HG02642 (cell line): ENCODE measurements at regions not wholly inside any gene's neighbourhood (a gene's known extent, or its start where the extent isn't known, plus 50 kb on each side); places are given as distances from the start of the nearest gene placed in this dataset.

Experiments used
- ATAC-seq: cut with Tn5 transposase; IDR thresholded peaks from one replicate; pipeline ENCODE4 v1.9.1; 2021; ENCODE audit warnings: mild to moderate bottlenecking; ENCODE audit not compliant: unreplicated experiment, poor library complexity

DNA sequence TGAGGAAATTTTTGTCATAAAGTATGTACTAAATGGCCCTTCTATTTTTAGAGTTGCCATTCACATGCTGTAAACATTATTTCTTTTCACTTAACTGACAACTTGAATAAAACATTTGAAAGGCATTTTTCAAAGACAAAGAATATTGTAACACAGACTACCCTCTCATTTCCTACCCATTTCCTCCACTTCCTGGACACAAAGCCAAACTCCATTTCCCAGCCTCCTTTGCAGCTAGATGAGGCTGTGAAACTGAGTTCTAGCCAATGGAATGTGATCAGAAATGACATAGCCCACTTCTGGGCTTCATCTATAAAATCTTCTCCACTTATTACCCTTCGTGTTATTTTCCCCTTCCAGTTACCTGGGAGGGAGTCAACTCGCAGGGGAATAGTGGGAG, 288.9 kb upstream of the DPH6 start:
- no peak for ATAC-seq

DNA sequence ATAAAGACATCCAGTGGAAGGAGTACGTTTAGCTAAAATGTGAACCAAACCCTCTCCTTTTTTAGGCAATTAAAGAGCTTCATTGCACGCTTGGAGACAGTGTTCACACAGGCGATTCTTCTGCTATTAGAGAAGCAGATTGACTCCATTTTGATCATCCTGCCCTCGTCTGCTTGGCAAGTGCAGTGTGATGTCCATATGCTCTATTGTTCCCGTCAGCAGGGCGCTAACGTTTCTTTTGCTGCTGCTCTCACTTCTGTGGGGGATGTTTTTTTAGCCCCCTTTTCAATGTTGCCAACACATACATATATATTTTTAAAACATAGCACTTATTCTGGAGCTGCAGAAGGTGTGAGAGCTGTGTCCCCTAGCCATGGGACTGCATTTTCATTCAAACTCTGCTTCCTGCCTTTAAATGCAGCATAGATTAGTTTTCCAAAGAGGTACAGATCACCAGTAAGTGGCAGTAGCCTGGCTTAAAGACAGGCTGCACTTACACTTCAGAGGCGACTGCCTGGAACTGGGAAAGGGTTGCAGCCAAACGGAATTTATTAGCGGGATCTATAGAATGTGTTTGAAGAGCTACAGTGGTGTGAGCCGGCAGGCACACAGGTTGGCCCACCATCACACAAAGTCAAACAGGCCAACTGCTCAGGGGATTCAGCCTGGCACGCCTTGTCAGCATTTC, 292.6 kb upstream of the DPH6 start:
- ATAC-seq, result no peak

DNA sequence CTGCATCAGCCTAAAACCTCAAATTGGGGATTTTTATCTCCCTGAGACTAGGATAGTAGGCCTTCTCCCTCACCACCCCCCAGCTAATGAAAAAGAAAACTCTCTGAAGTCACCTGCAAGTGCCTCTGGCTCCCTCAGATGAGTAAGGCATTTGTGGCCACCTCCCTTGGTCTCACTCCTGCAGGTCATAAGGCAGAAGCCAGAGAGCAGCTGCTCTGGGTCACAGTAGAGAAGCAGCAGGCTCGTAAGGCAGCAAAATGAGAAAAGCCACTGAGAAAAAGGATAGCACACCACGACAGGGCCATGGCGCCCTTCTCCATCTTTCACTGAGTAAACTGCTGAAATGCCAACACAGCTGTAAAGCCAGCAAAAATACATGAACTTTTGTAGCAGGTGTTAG, 296.7 kb upstream of the DPH6 start:
- ATAC-seq, result no peak

DNA sequence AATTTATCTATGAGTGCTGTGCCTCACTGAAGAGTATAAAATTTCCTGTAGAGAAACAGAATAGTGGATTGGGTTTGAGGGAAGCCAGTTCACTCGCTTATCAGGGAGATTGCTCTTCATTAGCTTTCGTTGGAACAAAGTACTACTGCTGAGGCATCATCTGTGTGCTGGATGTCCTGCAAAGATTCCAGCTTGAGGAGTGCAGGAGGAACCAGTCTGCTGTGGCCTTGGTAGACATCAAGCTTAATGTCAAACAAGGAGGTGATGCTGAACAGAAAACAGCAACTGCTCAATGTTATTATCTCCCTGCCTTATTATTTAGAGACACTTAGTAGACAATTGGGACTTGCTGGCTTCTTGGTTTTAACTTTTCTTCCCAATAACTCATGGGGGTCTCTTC, 297.5 kb upstream of the DPH6 start:
- no peak for ATAC-seq

DNA sequence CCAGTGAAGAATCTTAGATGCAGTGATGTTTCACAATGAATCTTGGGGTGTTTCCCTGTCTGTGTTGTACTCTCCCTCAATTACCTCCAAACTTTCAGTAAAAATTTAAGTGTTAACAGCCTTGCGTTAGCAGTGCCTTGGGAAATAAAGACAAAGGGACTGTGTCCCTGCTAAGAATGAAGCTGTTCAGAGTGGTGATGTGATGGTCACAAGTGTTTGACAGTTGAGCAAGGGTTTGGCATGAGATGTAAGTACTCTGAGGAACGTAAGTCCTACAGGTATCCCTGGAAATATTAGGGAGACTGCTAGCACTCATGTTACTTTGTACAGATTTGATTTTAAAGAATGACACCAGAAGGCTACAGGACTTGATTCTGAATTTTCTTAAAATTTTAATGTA, 304.3 kb upstream of the DPH6 start:
- no peak for ATAC-seq

DNA sequence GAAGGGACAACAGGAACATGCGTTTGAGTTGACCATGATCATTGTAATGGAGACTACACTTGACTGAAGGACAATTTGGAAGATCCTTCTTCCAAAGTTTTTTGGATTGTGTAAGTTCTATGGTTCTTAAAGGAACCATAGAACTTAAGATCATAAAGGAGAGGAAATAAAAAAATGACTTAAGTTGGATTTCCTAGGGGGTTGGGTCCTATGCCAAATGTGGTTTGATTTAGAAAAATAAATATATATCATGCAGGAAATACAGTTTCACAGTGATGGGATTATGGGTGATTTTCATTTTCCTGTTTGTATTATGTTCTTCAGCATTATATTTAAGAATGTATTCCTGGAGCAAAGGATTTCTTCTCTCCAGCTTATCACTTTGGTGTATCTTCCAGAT, 305.5 kb upstream of the DPH6 start:
- no peak for ATAC-seq

DNA sequence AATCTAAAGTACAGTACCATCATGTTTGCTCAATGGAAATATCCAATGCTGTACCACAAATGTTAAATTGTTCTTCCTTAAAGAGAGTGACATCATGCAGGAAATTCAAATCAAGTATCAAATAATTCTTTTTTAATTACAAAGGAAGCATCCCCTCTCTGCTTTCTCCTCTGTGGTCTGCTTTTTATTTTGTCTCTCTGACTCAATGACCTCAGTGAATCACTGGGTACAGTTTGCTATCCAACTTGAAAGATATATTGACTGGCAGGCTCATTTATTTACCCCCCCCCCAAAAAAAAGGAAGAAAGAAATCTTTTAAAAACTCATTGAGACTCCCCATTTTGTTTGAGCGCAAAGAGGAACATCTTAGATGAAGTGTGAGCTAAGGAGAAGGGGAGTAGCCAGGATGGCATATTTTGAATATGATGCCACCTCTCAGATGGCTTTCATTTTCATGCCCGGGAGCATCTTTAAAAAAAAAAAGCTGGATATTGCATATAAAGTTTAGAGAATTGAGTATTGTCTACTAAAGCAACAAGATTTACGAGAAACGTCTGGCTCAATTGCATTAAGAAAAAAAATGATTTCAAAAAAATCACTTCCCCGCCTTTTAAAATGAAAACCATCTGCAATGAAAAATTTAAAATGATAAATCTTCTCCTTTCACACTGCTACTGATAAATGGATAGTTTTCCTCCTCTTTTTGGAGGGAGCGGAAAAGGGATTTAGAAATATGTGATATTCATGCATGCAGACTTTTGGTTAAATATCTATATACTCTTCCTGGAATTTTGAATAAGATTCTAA, 307.1 kb upstream of the DPH6 start:
- ATAC-seq, result no peak

DNA sequence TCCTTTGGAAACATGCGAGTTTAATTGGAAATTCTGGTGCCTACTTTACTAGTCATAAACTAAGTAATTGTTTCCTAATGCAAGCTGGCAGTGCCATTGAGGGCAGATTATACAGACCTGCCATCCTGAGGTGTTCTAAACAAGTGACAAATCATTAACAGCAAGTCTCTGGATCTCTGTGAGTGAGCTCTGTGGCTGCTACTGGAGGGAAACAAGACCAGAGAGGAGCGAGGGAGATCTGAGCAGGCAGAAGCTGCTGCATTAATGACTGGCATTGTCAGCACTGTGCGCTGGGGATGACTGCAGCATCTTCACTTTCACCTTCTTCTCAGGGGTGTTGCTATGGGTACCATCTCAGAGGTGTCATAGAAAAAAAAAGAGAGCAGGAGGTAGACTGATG, 308.4 kb upstream of the DPH6 start:
- no peak for ATAC-seq

DNA sequence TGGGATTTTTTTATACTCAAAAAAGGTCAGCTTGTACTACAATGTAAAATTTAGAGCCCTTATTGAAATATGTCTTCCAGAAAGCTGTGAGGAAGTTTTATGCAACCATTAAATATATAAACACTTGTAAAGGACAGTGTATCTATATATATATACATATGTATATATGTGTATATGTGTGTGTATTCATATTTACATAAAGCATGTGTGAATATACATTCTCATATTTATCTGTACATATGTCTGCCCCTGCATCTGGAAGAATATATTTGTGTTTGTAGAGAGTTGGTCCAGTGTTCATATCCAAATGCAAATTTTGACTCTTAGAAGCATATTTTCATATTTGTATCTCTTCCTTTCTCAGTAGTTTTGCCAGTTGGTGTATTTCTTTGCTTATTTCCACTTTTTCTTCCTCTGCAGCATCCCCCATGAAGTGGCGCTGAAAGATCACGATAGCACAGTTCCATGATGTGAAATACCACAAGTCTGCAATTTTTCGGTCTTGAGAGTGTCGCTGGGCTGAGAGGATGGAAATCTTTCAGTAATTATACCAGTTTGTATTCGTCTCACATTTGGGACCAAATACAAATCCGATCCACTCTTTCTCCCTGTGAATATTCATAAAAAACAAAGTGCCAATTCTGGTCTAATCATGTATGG, 311.7 kb upstream of the DPH6 start:
- ATAC-seq, result no peak

DNA sequence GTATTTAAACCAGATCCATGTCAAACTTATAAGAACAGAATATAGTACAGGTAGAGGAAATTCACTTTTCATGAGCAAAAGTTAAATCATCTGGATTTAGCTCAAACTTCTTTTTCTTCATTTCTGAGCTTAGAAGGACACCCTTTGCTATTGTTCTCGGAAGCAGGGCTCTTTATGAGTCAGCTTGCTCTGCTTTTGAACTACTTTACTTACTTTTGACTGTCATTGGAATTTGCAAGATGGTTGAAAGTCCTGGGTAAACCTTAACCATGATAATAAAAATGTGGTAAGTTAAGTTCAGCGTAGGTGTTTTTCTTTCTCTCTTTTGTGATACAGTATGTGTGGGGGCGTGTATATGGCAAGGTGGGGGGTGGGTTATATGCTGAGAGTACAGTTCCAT, 312.7 kb upstream of the DPH6 start:
- ATAC-seq, result no peak

DNA sequence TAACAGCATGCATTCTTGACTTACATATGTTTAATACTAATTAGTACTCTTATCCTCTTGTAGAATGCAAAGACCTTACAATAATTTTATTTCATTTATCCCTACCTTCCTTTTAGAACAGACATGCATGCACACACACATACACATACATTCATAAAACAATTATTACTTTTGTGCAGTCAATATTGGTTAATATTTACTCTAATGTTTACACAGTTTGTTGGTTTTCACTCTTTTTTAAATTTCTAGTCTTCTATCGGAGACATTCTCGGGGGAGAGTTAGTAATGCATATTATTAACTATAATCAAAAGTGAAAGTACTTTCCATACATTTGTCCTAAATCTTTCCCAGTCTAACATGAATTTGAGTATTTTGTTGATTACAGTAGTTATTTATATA, 317.7 kb upstream of the DPH6 start:
- no peak for ATAC-seq

DNA sequence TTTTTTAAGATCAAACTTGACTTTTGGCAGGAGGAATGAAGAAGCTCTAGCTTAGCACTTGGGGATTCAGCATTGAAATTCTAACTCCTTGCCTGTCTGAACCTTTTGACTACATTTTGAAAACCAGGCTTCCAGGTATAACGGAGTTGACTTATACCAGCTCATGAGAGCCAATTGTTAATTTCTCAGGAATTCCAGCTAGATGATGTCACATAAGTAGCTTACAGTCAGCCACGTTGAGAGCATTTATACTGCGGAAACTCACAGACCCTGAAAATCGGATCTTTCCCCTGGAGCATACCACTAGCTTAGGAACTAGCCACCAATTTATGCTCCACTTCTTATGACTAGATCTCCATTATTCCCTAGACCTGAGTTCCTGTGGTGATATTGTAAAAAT, 321.4 kb upstream of the DPH6 start:
- no peak for ATAC-seq

DNA sequence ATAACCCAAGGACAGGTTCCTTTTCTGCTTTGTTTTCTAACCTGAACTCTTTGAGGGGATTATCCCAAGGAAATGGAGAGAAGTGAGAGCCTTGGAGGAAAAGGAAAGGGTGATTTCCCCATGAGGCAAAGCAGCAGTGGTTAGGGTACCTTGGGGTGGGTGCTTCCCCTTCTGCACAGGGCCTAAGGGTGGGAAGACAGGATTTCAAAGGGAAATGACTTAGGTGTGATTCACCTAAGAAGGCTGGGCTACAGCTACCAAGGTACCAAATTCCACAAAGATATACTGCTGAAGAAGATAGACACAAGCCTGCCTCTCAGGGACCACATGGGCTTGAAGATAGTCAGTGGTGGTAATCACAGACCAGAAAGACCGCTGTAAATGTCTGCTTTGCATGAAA, 325.3 kb upstream of the DPH6 start:
- no peak for ATAC-seq

DNA sequence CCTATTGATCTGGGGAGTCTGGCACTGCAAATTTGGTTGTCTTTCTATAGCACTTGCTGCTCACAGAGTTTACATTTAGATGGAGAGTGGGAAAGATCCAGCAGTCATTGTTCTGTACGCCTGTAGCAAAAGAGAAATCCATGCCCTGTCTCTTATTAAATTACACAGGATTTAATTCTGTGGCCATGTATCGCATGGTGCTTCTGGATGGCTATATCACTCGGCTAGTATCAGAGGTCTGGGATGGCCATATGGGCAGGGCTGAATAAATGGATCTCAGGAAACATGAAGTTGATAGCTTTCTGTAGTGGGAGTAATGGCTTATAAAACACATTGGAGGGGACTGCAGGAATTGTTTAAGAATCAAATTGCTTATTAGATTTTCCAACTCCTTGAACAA, 325.8 kb upstream of the DPH6 start:
- no peak for ATAC-seq

DNA sequence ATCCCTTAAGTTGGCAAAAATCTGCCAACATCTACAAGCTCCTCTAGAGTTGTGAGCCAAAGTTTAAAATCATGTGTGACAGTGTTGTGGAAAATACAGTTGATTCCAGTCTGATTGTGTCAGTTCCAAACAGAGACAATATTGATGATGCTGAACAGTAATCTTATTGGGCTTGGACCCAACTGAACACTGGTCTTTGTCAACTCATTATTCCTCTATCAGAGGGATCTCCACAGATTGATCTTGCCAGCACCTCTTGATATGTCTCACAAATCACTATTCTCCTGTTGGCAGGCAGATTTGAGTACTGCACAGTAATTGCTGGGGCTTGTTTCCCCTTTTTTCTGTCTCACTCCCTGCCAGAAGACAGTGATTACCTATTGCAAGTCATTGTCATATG, 326.6 kb upstream of the DPH6 start:
- no peak for ATAC-seq

DNA sequence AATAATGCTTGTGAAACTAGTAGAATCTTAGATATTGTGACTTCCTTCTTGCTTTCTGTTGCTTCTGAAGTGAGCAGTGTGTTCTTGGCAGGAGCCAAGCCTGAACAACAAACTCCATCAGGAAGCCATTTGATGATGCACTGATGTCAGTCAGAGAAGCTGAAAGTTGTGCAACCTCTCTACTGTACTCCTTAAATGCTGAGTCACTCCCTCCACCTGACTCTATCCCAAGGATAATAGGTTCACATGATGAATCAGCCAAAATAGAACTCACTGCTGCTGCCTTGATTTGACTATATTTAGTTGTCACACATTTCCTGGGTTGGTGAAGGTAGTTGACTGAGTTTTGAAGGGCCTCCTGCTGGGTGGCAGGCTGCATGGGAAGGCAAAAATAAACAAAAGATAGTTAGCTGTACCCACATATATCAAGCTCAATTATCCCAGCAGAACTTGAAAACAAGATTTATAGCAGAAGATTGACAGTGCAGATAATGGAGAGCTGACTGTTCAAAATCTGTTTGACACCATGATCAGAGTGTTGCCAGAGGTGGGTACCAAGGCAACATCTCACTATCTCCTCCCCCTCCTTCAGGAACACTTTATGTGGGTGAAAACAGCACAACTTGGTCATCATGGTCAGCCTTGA, 328.4 kb upstream of the DPH6 start:
- ATAC-seq, result no peak

DNA sequence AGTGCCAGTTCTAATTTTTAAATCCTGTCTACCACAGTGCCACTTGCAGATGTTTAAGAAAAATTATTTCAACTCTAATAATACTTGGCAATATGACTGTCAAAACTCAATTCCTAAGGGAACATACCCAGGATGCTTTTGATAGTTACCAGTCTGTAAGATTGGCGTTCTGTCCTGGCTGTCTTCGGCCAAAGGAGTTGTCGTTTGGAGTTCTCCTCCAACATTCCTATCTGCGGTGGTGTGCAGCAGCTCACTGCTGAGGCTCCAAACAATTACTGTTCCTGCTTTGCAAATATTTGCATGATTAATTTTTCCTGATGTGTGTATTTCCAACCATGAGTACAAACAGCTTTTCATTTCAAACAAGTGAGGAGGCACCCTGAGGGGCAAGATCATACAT, 330.8 kb upstream of the DPH6 start:
- no peak for ATAC-seq

DNA sequence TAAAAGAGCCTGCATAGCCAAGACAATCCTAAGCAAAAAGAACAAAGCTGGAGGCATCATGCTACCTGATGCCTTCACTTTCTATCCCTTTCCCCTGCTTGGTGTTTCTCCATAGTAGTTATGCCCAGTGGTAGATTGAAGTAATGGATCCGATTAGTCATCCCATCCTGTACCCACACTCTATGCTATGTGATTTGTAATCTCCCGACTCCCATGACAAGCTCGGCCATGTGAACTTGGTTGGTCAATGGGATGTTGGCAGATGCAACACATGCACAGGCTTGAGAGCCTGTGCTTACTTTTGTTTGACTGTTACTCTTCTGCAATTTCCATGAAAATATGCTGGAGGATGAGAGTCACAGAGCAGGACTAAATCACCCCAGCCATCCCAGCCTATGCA, 334.9 kb upstream of the DPH6 start:
- ATAC-seq, result no peak

DNA sequence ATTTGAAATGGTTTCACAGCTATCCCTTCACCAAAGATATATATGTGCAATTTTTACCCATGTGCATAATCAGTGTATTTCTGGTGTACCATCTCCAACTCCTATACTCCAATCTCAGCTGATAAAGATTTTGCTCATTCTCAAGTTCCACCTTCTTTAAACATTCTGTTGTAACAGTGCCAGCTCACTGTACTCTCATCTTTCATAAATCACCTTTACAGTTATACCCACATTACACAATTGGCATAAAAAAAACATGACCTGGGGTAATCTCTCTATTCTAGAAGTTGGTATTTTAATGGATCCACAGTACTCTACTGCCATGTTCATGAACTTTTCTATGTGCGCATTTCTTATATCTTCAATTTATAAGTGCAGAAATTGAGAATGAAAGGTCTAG, 339.9 kb upstream of the DPH6 start:
- no peak for ATAC-seq

DNA sequence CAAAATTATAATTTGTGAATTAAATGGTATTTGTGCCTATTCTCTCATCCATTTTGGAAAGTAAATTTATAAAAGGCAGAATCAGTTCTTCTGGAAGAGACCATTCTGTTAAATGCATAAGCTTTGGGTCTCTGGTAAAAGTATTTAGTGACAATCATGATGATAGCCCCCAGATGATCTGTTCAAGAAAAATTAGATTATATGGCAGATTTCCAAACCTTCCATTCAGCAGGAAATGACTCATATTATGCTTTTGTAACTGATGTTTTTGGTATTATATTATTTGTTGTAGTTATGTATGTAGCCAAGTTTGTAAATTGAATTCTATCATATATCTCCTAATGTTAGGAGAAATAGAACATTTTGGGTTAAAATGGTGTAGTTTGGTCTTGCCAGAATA, 340.8 kb upstream of the DPH6 start:
- ATAC-seq, result no peak

DNA sequence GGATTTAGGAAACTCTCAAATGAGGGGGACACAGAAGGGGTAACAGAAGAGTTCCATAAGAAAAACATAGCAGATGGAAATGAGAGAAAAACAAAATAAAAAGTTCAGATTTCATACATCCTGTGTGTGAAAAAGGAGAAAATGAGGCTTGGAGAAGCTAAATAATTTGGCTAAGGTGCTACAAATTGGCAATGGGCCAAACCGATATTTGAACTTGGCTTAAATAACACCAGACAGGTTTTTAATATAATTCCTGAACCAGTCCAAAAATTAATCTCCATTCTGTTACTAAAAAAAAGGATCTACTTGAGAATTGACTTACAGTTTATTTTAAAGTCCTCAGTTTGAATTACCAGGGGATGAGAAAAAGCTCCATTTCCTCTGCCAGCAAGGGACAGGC, 342.9 kb upstream of the DPH6 start:
- no peak for ATAC-seq
